GM23338 (cell line): ENCODE measurements at regions not wholly inside any gene's neighbourhood (a gene's known extent, or its start where the extent isn't known, plus 50 kb on each side); places are given as distances from the start of the nearest gene placed in this dataset.
A peak's percentile ranks its signal among the peaks of the same experiment; 100 is the strongest.

Experiments
- ATAC-seq: fragments of 200-7000 bp; cut with Tn5 transposase; 3 replicates; pipeline ENCODE4 v1.9.1; 2020
- DNase-seq: peaks from one replicate; pipeline ENCODE4 v3.0.0-alpha.2; 2015; ENCODE audit warnings: low spot score
- H2AFZ ChIP-seq: fragments of 200-600 bp; sonication (generic); 2 replicates; pipeline ENCODE4 v1.8.0; 2016; ENCODE audit warnings: antibody characterized with exemption, mild to moderate bottlenecking, moderate library complexity
- H3F3A ChIP-seq: fragments of 200-600 bp; sonication (generic); replicated peaks from 2 replicates; pipeline ENCODE4 v1.8.0; 2017; ENCODE audit warnings: antibody characterized with exemption, mixed run types, low read depth
- H3K27ac ChIP-seq: fragments of 200-600 bp; sonication (generic); 2 replicates; pipeline ENCODE4 v1.6.1; 2016; ENCODE audit warnings: low read depth
- H3K27me3 ChIP-seq: fragments of 200-600 bp; sonication (generic); 2 replicates; pipeline ENCODE4 v1.8.0; 2016; ENCODE audit warnings: mild to moderate bottlenecking, mixed run types, moderate library complexity; ENCODE audit not compliant: insufficient read depth
- H3K36me3 ChIP-seq: fragments of 200-600 bp; sonication (generic); 2 replicates; pipeline ENCODE4 v1.8.0; 2016; ENCODE audit warnings: mild to moderate bottlenecking; ENCODE audit not compliant: insufficient read depth
- H3K4me1 ChIP-seq: fragments of 200-600 bp; sonication (generic); 2 replicates; pipeline ENCODE4 v1.8.0; 2016; ENCODE audit warnings: mild to moderate bottlenecking, moderate library complexity; ENCODE audit not compliant: insufficient read depth
- H3K4me2 ChIP-seq: fragments of 200-600 bp; sonication (generic); 2 replicates; pipeline ENCODE4 v1.7.1; 2017; ENCODE audit warnings: mixed run types
- H3K4me3 ChIP-seq: fragments of 200-600 bp; sonication (generic); 2 replicates; pipeline ENCODE4 v1.6.1; 2016; ENCODE audit warnings: mixed run types
- H3K79me2 ChIP-seq: fragments of 200-600 bp; sonication (generic); replicated peaks from 2 replicates; pipeline ENCODE4 v1.8.0; 2017; ENCODE audit warnings: mild to moderate bottlenecking; ENCODE audit not compliant: insufficient read depth
- H3K9me2 ChIP-seq: fragments of 200-600 bp; sonication (generic); 2 replicates; pipeline ENCODE4 v1.8.0; 2017; ENCODE audit not compliant: insufficient read depth
- H4K20me1 ChIP-seq: fragments of 200-600 bp; sonication (generic); replicated peaks from 2 replicates; pipeline ENCODE4 v1.8.0; 2017; ENCODE audit warnings: mild to moderate bottlenecking; ENCODE audit not compliant: insufficient read depth
- H3K27ac Mint-ChIP-seq: 2 replicates; pipeline ENCODE4 v1.8.0; 2020; ENCODE audit warnings: inconsistent platforms, mild to moderate bottlenecking, moderate library complexity, mixed read lengths
- H3K27me3 Mint-ChIP-seq: 3 replicates; pipeline ENCODE4 v1.8.0; 2022; ENCODE audit warnings: low read depth, mild to moderate bottlenecking, moderate library complexity, mixed read lengths, inconsistent platforms; ENCODE audit not compliant: insufficient read depth, poor library complexity
- H3K36me3 Mint-ChIP-seq: 3 replicates; pipeline ENCODE4 v1.8.0; 2021; ENCODE audit warnings: low read depth, mild to moderate bottlenecking, inconsistent platforms, moderate library complexity, mixed read lengths
- H3K4me1 Mint-ChIP-seq: 3 replicates; pipeline ENCODE4 v1.8.0; 2020; ENCODE audit warnings: mild to moderate bottlenecking, inconsistent platforms, mixed read lengths
- H3K4me3 Mint-ChIP-seq: 3 replicates; pipeline ENCODE4 v1.8.0; 2021; ENCODE audit warnings: moderate library complexity, mild to moderate bottlenecking, inconsistent platforms, mixed read lengths
- H3K9me3 Mint-ChIP-seq: 3 replicates; pipeline ENCODE4 v1.8.0; 2020; ENCODE audit warnings: moderate library complexity, mild to moderate bottlenecking, inconsistent platforms, mixed read lengths
- CREB1 ChIP-seq: fragments of 250-450 bp; sonication (Bioruptor Pico); IDR thresholded peaks from 2 replicates; pipeline ENCODE4 v1.5.0; 2020; ENCODE audit warnings: low read depth, mild to moderate bottlenecking, moderate library complexity
- ETS1 ChIP-seq: IDR thresholded peaks from 2 replicates; pipeline ENCODE4 v1.6.1; 2016; ENCODE audit warnings: antibody characterized with exemption
- EZH2 ChIP-seq: fragments of 200-600 bp; sonication (generic); IDR thresholded peaks from one replicate; pipeline ENCODE4 v1.8.0; 2017; ENCODE audit warnings: antibody characterized with exemption, mild to moderate bottlenecking, low read depth; ENCODE audit not compliant: unreplicated experiment
- EZH2phosphoT487 ChIP-seq: fragments of 200-600 bp; sonication (generic); IDR thresholded peaks from one replicate; pipeline ENCODE4 v1.8.1; 2018; ENCODE audit warnings: antibody characterized with exemption; ENCODE audit not compliant: unreplicated experiment
- JUNB ChIP-seq: IDR thresholded peaks from one replicate; pipeline ENCODE4 v1.6.1; 2016; ENCODE audit warnings: antibody characterized with exemption; ENCODE audit not compliant: unreplicated experiment
- NANOG ChIP-seq: IDR thresholded peaks from 2 replicates; pipeline ENCODE4 v1.6.1; 2016; ENCODE audit warnings: antibody characterized with exemption, borderline replicate concordance
- POLR2AphosphoS5 ChIP-seq: IDR thresholded peaks from 2 replicates; pipeline ENCODE4 v1.6.1; 2016; ENCODE audit warnings: antibody characterized with exemption, low read depth
- STAT1 ChIP-seq: IDR thresholded peaks from one replicate; pipeline ENCODE4 v1.6.1; 2016; ENCODE audit warnings: antibody characterized with exemption; ENCODE audit not compliant: unreplicated experiment
- ZNF114 ChIP-seq: fragments of 250-450 bp; sonication (Bioruptor Pico); IDR thresholded peaks from 2 replicates; pipeline ENCODE4 v1.5.0; 2020; ENCODE audit warnings: mild to moderate bottlenecking, moderate library complexity
- ZNF331 ChIP-seq: fragments of 250-450 bp; sonication (Bioruptor Pico); IDR thresholded peaks from 2 replicates; pipeline ENCODE4 v1.5.0; 2020; ENCODE audit warnings: low read depth, mild to moderate bottlenecking, moderate library complexity
- TF ChIP-seq, protein P1 (sequence below), 2 experiments: fragments of 200-600 bp in 1 of 2; sonication (generic) in 1 of 2; conservative IDR thresholded peaks; 2 replicates each; pipeline versions ENCODE4 v1.5.1 to v1.6.1; 2016 to 2017; ENCODE audit warnings: antibody characterized with exemption in 2 of 2, low read depth in 2 of 2, mild to moderate bottlenecking in 2 of 2, moderate library complexity in 1 of 2
- TF ChIP-seq, protein P2 (sequence below): IDR thresholded peaks from one replicate; pipeline ENCODE4 v1.6.1; 2018; ENCODE audit warnings: antibody characterized with exemption; ENCODE audit not compliant: unreplicated experiment

DNA sequence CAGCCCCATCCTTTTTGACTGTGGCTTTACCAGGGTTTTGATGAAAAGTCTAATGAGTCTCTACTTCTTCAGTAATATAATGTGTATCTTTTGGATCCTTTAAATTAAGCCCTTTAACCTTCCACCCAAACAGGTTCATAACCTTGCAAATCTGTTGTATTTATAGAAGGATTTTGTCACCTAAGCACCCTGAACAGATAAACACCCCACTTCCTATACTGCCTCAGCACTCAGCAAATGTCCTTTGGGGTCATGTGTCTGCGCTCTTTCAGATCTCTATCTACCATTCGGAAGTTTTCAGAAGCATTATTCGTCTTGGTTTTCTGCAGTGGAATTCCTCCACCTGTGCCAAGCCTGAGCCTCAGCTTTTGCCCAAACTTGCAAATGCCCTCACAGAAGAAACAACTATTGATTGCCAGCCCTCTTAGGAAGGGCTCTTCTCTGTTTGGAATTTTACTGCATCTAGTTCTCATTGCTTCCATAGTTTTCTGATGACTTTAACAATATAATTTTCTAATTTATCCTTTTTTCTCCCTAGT is 214.8 kb upstream of the KCNJ16 start:
- ATAC-seq, result no peak
- no peak overlapping the region for H3K4me3 ChIP-seq
- H3K27me3 ChIP-seq, result no peaks in the 10 kb centered on the region
- Mint-ChIP-seq H3K36me3 (peaks cover 3% of the 10 kb centered on the region), H3K4me3 (no peak overlapping the region), H3K27me3 (peaks cover 7% of the 10 kb centered on the region), H3K9me3 (peaks cover 10% of the 10 kb centered on the region), H3K4me1 (no peaks in the 10 kb centered on the region), H3K27ac (no peak overlapping the region)
- H3K9me2 ChIP-seq, result no peaks in the 10 kb centered on the region
- H3K27ac ChIP-seq, result no peak overlapping the region
- no peaks in the 10 kb centered on the region for H4K20me1 ChIP-seq
- no peaks in the 10 kb centered on the region for H3K36me3 ChIP-seq
- no peak for DNase-seq
- no peaks in the 10 kb centered on the region for H3K79me2 ChIP-seq
- no peak overlapping the region for H3K4me2 ChIP-seq
- peak overlapping the region; percentile 2; the same call in 1 of the 2 replicates for H2AFZ ChIP-seq
- H3K4me1 ChIP-seq, result no peaks in the 10 kb centered on the region
- H3F3A ChIP-seq, result no peaks in the 10 kb centered on the region
- TF ChIP-seq EZH2, result no peak
- TF ChIP-seq ZNF114 (CRISPR knock-in tag), result no peak
- TF ChIP-seq ETS1, result no peak
- TF ChIP-seq, protein P1, sequence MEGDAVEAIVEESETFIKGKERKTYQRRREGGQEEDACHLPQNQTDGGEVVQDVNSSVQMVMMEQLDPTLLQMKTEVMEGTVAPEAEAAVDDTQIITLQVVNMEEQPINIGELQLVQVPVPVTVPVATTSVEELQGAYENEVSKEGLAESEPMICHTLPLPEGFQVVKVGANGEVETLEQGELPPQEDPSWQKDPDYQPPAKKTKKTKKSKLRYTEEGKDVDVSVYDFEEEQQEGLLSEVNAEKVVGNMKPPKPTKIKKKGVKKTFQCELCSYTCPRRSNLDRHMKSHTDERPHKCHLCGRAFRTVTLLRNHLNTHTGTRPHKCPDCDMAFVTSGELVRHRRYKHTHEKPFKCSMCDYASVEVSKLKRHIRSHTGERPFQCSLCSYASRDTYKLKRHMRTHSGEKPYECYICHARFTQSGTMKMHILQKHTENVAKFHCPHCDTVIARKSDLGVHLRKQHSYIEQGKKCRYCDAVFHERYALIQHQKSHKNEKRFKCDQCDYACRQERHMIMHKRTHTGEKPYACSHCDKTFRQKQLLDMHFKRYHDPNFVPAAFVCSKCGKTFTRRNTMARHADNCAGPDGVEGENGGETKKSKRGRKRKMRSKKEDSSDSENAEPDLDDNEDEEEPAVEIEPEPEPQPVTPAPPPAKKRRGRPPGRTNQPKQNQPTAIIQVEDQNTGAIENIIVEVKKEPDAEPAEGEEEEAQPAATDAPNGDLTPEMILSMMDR (conservative IDR thresholded peaks at IDR 0.05; ENCODE audit: low read depth in 2 of 2), result no peak
- TF ChIP-seq, protein P2, sequence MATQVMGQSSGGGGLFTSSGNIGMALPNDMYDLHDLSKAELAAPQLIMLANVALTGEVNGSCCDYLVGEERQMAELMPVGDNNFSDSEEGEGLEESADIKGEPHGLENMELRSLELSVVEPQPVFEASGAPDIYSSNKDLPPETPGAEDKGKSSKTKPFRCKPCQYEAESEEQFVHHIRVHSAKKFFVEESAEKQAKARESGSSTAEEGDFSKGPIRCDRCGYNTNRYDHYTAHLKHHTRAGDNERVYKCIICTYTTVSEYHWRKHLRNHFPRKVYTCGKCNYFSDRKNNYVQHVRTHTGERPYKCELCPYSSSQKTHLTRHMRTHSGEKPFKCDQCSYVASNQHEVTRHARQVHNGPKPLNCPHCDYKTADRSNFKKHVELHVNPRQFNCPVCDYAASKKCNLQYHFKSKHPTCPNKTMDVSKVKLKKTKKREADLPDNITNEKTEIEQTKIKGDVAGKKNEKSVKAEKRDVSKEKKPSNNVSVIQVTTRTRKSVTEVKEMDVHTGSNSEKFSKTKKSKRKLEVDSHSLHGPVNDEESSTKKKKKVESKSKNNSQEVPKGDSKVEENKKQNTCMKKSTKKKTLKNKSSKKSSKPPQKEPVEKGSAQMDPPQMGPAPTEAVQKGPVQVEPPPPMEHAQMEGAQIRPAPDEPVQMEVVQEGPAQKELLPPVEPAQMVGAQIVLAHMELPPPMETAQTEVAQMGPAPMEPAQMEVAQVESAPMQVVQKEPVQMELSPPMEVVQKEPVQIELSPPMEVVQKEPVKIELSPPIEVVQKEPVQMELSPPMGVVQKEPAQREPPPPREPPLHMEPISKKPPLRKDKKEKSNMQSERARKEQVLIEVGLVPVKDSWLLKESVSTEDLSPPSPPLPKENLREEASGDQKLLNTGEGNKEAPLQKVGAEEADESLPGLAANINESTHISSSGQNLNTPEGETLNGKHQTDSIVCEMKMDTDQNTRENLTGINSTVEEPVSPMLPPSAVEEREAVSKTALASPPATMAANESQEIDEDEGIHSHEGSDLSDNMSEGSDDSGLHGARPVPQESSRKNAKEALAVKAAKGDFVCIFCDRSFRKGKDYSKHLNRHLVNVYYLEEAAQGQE, result no peak
- no peak for TF ChIP-seq ZNF331
- TF ChIP-seq STAT1, result no peak
- TF ChIP-seq CREB1, result no peak
- TF ChIP-seq NANOG, result no peak
- TF ChIP-seq POLR2AphosphoS5, result no peak
- no peak for TF ChIP-seq JUNB
- no peak for TF ChIP-seq EZH2phosphoT487
